HG03280 (cell line): ENCODE measurements at regions not wholly inside any gene's neighbourhood (a gene's known extent, or its start where the extent isn't known, plus 50 kb on each side); places are given as distances from the start of the nearest gene placed in this dataset.
"Not testable (repeated sequence)": the region's sequence is repeated elsewhere in the genome, so short reads cannot be mapped to it uniquely, and the experiment has no call there.

Experiments used
- ATAC-seq: cut with Tn5 transposase; IDR thresholded peaks from one replicate; pipeline ENCODE4 v1.9.1; 2021; ENCODE audit warnings: mild to moderate bottlenecking, moderate library complexity; ENCODE audit not compliant: unreplicated experiment

- ATAC-seq: not testable (repeated sequence)
Measured at GRCh38 chr3:192968901-192969300, 51.2 kb upstream of the MB21D2 start.

DNA sequence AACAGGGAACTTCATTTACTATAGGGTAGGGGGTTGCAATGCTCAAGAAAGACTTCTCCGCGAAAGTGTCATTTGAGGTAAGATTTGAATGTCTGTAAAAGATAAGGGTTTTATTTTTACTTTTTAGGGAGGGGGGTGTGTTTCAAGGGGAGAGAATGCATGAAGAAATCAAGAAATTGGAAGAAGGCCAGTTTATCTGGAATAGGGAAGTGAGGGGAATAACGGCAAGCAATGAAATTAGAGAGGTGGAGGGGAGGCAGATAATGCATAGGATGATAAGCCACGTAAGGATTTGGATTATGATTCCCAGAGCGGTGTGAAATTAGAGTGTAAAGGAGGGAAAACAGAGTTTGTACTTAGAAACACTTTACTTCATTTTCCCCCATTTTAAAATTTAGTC lies 63.0 kb upstream of the MB21D2 start:
- no peak for ATAC-seq

- no peak for ATAC-seq
Measured at GRCh38 chr3:192986379-192986778, 68.7 kb upstream of the MB21D2 start.

DNA sequence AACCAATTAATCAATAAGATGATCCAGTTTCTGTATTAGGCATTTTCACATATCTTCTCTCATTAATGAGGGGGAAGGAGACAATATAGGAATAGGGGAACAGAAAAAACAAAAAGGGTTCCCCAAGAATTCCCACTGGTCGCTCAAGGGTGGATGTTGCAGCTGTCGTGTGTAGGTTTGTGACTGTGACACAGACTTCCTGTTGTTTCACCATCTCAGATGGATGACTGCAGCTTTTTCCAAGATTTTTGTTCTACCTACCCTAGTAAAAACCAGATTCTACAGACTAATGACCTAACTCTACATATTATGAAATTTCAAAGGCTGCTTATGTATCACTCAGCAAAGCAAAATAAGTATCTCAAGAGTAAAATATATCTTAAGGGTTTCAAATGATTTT lies 73.7 kb upstream of the MB21D2 start:
- no peak for ATAC-seq

- no peak for ATAC-seq
Measured at GRCh38 chr3:192992361-192992760, 74.7 kb upstream of the MB21D2 start.

DNA sequence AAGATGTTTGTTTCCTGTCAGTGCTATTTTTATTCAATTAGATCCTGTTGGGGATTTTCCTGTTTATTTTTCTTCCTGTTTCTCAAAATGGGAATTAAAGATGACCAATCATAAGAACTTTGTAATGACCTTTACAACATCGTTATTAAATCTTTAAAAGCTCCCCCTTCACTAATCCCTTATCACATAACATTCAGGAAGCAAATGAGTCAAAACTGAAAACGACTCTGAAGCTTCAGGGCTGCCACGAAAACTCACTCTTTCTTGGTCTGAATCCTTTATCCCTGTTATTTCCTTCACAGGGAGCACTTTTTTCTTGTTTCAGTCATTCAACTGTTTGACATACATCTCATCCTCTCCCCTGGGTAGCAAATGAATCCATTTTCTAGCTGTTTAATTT lies 75.8 kb upstream of the MB21D2 start:
- ATAC-seq: no peak

- not testable (repeated sequence) for ATAC-seq
Measured at GRCh38 chr3:193001113-193001512, 83.5 kb upstream of the MB21D2 start.

GRCh38 chr3:193003624-193004023 lies 86.0 kb upstream of the MB21D2 start:
- ATAC-seq: not testable (repeated sequence)

DNA sequence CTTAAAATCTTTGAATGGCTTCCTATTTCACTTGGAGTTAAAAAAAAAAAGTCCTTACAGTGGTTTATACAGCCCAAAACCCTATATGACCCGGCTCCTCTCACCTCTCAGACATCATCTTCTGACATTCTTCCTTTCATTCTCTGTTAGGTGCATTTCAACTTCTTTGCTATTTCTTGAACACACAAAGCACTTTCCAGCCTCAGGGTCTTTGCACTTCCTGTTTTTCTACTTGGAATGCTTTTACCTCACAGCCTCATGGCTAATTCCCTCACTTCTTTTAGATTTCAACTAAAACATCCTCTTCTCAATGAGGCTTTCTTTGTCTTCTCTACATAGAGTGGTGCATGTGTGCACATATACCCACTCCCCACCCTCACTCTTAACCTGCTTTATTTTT lies 91.0 kb upstream of the MB21D2 start:
- no peak for ATAC-seq

GRCh38 chr3:193010191-193010590 lies 92.5 kb upstream of the MB21D2 start:
- no peak for ATAC-seq

- ATAC-seq: no peak
Measured at GRCh38 chr3:193011958-193012357, 94.3 kb upstream of the MB21D2 start.

DNA sequence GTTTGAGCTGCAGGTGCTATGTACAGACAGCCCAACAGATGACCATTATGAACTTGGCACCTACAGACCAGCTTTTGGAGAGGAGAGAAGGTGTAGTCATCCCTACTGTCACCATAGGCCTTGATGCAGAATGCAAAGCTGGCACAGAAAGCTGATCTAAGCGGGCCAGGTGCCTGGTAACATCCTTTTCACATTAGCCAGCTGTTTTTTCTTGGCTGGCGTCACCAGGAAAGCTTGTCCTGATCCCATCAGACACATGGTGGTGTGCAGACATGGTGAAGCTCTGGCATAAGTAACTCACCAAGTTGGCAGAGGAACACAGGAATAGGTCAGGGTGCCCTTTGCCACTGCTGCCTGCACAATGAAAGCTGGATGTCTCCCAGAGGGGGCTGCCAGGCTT lies 97.2 kb upstream of the MB21D2 start:
- ATAC-seq: no peak

GRCh38 chr3:193016437-193016901 lies 98.8 kb upstream of the MB21D2 start:
- no peak for ATAC-seq

DNA sequence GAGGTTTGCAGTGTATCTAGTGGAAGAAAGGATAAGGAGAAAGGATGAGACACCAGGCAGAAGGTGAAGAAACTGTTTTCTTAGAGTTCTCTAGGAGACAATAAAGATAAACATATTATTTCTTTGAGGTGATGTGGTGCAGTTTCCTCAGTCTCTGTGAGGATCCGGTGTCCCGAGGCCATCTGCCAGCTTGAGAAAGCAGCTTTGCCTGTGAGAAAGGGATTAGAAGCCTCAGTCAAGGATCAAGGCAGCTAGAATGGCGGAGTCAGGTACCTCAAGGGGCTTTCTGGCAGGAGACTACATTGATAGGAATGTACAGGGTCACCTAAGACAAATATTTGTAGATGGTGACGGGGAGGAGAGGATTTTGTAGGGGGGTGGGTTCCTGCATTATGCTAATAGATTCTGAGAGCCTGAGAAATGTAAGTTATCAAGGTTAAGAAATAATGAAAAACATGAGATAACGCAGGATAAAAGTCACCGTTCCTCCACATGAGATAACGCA lies 103.9 kb upstream of the MB21D2 start:
- ATAC-seq: no peak

GRCh38 chr3:193023218-193023617 lies 105.6 kb upstream of the MB21D2 start:
- ATAC-seq: no peak

DNA sequence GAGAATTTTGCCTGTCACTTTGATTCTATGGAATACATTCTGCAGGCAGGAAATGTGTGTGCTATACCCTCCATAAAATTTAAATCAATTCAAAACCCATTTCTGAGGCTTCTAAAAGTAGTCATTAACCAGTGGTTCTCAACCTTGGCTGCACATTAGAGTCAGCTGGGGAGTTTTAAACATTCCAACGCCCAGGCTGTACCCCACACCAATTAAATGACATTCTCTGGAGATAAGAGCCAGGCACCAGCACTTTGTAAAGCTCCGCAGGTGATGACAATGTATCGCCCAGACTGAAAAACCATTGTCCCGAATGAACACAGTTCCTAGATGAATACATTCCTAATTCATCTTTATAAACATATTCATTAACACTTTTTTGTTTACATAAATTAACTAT lies 110.6 kb upstream of the MB21D2 start:
- ATAC-seq: no peak

- ATAC-seq: no peak
Measured at GRCh38 chr3:193029800-193030199, 112.1 kb upstream of the MB21D2 start.

DNA sequence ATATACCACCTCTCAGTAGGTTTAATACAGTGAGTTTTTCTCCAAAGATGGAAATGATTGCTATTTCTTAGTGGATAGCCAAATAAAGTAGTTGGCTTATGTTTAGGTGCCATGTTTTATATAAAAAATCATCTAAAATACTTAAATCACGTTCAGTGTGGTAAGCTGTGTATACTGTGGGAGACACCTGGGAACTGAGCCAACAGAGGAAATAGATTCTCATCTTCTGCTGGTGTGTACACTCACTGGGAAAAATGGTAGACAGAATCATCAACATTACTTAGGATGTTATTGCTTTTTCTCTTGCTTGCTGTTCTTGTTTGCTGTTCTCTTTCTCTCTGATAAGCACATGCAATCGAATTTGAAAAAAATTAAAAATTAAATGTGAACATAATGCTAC lies 112.6 kb upstream of the MB21D2 start:
- no peak for ATAC-seq

DNA sequence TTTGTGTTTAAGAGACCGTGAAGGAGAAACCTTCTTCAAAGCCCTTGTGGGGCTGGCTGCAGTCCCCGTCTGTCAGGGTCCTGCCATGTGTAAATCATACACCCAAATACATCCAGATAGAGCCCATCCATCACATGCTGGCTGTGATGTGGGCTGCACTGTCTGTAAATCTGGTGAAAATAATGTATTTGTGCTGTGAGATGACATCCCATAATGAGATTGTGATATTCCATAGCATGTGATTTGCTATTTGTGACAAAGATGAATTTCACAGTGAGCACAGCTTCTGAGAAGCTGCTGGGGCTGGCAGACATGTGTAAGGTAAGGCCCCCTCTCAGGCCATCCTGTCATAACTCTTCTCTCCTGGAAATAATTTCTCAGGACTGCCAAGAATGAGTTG lies 114.3 kb upstream of the MB21D2 start:
- ATAC-seq: no peak

- ATAC-seq: no peak
Measured at GRCh38 chr3:193033226-193033780, 115.6 kb upstream of the MB21D2 start.

DNA sequence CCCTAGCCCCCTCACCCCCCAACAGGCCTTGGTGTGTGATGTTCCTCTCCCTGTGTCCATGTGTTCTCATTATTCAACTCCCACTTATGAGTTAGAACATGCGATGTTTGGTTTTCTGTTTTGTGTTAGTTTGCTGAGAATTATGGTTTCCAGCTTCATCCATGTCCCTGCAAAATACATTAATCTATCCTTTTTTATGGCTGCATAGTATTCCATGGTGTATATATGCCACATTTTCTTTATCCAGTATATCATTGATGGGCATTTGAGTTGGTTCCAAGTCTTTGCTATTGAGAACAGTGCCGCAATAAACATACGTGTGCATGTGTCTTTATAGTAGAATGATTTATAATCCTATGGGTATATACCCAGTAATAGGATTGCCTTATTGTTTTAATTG lies 120.2 kb upstream of the MB21D2 start:
- ATAC-seq: not testable (repeated sequence)

DNA sequence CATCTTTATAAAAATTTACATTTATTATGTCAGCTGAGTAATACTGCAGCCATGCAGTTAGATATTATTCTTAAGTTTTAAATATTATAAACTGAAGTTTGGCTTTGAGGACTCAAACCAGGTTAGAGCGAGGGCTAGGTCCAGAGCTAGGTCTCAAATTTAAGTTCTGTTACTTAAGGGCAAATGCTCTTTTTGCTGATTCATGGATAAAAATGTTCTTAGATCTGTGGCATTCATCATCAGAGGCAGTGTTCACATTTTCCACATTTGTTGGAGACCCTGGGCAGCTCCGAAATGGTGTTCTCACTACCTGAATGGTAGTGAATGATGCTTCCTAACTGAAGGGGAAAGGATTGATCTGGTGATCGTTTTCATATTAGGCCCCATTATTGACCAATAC lies 121.4 kb upstream of the MB21D2 start:
- ATAC-seq: no peak
